ENCODE measurements at regions not wholly inside any gene's neighbourhood (a gene's known extent, or its start where the extent isn't known, plus 50 kb on each side); places are given as distances from the start of the nearest gene placed in this dataset.

DNA sequence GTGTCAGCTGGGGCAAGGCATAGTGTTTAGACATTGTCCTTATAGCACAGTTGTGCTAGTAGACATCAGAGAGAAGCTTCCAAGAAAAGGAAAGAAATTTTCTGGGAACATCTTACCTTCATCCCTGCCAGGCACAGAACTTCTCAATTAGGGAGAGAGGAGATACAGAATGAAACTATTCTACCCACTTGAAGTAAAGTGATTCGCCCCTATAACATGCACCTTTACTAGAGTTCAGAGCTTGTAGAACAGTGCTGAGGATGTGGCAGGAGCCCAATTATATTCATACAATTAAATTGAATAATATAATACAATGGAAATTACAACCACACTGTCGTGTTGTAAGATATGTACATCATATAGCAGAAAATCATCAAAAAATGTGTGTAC, 1063.9 kb upstream of the CITED2 start:
- no peak for TF ChIP-seq POLR2A (IDR thresholded peaks at IDR 0.05; ENCODE audit: extremely low read depth, insufficient read length)
- TF ChIP-seq, protein P1, sequence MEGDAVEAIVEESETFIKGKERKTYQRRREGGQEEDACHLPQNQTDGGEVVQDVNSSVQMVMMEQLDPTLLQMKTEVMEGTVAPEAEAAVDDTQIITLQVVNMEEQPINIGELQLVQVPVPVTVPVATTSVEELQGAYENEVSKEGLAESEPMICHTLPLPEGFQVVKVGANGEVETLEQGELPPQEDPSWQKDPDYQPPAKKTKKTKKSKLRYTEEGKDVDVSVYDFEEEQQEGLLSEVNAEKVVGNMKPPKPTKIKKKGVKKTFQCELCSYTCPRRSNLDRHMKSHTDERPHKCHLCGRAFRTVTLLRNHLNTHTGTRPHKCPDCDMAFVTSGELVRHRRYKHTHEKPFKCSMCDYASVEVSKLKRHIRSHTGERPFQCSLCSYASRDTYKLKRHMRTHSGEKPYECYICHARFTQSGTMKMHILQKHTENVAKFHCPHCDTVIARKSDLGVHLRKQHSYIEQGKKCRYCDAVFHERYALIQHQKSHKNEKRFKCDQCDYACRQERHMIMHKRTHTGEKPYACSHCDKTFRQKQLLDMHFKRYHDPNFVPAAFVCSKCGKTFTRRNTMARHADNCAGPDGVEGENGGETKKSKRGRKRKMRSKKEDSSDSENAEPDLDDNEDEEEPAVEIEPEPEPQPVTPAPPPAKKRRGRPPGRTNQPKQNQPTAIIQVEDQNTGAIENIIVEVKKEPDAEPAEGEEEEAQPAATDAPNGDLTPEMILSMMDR (IDR thresholded peaks at IDR 0.05; ENCODE audit: low read depth, low read length), result no peak
- no peak for TF ChIP-seq MYC (IDR thresholded peaks at IDR 0.05; ENCODE audit: low read depth, low read length)
- TF ChIP-seq MAX (IDR thresholded peaks at IDR 0.05; ENCODE audit: low read depth, low read length), result no peak
- no peak for DNase-seq (ENCODE audit: low read depth)
- no peak overlapping the region for H3K4me3 ChIP-seq (ENCODE audit: low read depth, low read length)

- no peak for DNase-seq (ENCODE audit: low read depth)
- TF ChIP-seq POLR2A (IDR thresholded peaks at IDR 0.05; ENCODE audit: extremely low read depth, insufficient read length) (no peak), MYC (IDR thresholded peaks at IDR 0.05; ENCODE audit: low read depth, low read length) (no peak), MAX (IDR thresholded peaks at IDR 0.05; ENCODE audit: low read depth, low read length) (no peak)
- TF ChIP-seq, protein P1 (IDR thresholded peaks at IDR 0.05; ENCODE audit: low read depth, low read length), result no peak
- no peak overlapping the region for H3K4me3 ChIP-seq (ENCODE audit: low read depth, low read length)
Observed at GRCh38 chr6:140437619-140438345, 1063.3 kb upstream of the CITED2 start.

- TF ChIP-seq MAX (IDR thresholded peaks at IDR 0.05; ENCODE audit: low read depth, low read length), result no peak
- no peak for TF ChIP-seq MYC (IDR thresholded peaks at IDR 0.05; ENCODE audit: low read depth, low read length)
- TF ChIP-seq, protein P1 (IDR thresholded peaks at IDR 0.05; ENCODE audit: low read depth, low read length), result no peak
- no peak for TF ChIP-seq POLR2A (IDR thresholded peaks at IDR 0.05; ENCODE audit: extremely low read depth, insufficient read length)
- no peak for DNase-seq (ENCODE audit: low read depth)
- H3K4me3 ChIP-seq (ENCODE audit: low read depth, low read length), result no peak overlapping the region
Observed at GRCh38 chr6:140436023-140436811, 1061.8 kb upstream of the CITED2 start.

DNA sequence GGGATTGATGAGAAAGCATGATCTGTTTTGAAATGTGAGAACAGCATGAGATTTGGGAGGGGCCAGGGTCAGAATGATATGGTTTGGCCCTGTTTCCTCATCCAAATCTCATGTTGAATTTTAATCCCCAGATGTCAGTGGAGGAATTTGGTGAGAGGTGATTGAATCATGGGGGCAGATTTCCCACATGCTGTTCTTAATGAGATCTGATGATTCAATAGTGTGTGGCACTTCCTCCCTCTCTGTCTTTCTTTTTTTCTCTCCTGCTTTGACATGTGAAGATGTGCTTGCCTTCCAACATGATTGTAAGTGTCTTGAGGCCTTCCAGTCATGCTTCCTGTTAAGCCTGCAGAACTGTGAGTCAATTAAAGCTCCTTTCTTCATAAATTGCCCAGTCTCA, 1060.3 kb upstream of the CITED2 start:
- TF ChIP-seq MYC (IDR thresholded peaks at IDR 0.05; ENCODE audit: low read depth, low read length), result no peak
- TF ChIP-seq, protein P1 (IDR thresholded peaks at IDR 0.05; ENCODE audit: low read depth, low read length), result no peak
- TF ChIP-seq MAX (IDR thresholded peaks at IDR 0.05; ENCODE audit: low read depth, low read length), result no peak
- no peak for TF ChIP-seq POLR2A (IDR thresholded peaks at IDR 0.05; ENCODE audit: extremely low read depth, insufficient read length)
- no peak for DNase-seq (ENCODE audit: low read depth)
- H3K4me3 ChIP-seq (ENCODE audit: low read depth, low read length), result no peak overlapping the region

GRCh38 chr6:140433072-140433471, 1058.6 kb upstream of the CITED2 start:
- TF ChIP-seq MAX (IDR thresholded peaks at IDR 0.05; ENCODE audit: low read depth, low read length), result no peak
- TF ChIP-seq, protein P1 (IDR thresholded peaks at IDR 0.05; ENCODE audit: low read depth, low read length), result no peak
- no peak for TF ChIP-seq POLR2A (IDR thresholded peaks at IDR 0.05; ENCODE audit: extremely low read depth, insufficient read length)
- TF ChIP-seq MYC (IDR thresholded peaks at IDR 0.05; ENCODE audit: low read depth, low read length), result no peak
- DNase-seq (ENCODE audit: low read depth), result no peak
- no peak overlapping the region for H3K4me3 ChIP-seq (ENCODE audit: low read depth, low read length)
